ENCODE measurements at regions not wholly inside any gene's neighbourhood (a gene's known extent, or its start where the extent isn't known, plus 50 kb on each side); places are given as distances from the start of the nearest gene placed in this dataset.

GRCh38 chr2:144152817-144153271, 367.1 kb downstream of the ZEB2 start:
- no peak for TF ChIP-seq POLR2A (IDR thresholded peaks at IDR 0.05)
- no peak for TF ChIP-seq EP300 (IDR thresholded peaks at IDR 0.05)
- TF ChIP-seq POLR2AphosphoS5 (IDR thresholded peaks at IDR 0.05): no peak
- TF ChIP-seq, protein P1, sequence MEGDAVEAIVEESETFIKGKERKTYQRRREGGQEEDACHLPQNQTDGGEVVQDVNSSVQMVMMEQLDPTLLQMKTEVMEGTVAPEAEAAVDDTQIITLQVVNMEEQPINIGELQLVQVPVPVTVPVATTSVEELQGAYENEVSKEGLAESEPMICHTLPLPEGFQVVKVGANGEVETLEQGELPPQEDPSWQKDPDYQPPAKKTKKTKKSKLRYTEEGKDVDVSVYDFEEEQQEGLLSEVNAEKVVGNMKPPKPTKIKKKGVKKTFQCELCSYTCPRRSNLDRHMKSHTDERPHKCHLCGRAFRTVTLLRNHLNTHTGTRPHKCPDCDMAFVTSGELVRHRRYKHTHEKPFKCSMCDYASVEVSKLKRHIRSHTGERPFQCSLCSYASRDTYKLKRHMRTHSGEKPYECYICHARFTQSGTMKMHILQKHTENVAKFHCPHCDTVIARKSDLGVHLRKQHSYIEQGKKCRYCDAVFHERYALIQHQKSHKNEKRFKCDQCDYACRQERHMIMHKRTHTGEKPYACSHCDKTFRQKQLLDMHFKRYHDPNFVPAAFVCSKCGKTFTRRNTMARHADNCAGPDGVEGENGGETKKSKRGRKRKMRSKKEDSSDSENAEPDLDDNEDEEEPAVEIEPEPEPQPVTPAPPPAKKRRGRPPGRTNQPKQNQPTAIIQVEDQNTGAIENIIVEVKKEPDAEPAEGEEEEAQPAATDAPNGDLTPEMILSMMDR (IDR thresholded peaks at IDR 0.05): peak in 1 of 6 experiments; percentile 9
- Histone ChIP-seq H3K27ac (no peak overlapping the region), H3K4me3 (no peak overlapping the region), H3K9me3 (no peaks in the 10 kb centered on the region), H3K27me3 (no peaks in the 10 kb centered on the region), H3K4me1 (peaks cover 0 to 5% (median 0%) of the 10 kb centered on the region in 4 donors), H3K36me3 (no peaks in the 10 kb centered on the region)
- ATAC-seq (ENCODE audit: low FRiP score in 2 of 2): peak in 1 of 2 donors; percentile 80
- DNase-seq: no peak
- 46 to 48% methylated on average over 5 of the region's 5 CpGs for WGBS, 2 donors

GRCh38 chr2:144151851-144152250, 368.1 kb downstream of the ZEB2 start:
- no peaks in the 10 kb centered on the region for H3K9me3 ChIP-seq
- no peak overlapping the region for H3K4me3 ChIP-seq
- peaks cover 0 to 5% (median 0%) of the 10 kb centered on the region in 4 donors for H3K4me1 ChIP-seq
- no peak for TF ChIP-seq POLR2AphosphoS5 (IDR thresholded peaks at IDR 0.05)
- TF ChIP-seq EP300 (IDR thresholded peaks at IDR 0.05): no peak
- TF ChIP-seq POLR2A (IDR thresholded peaks at IDR 0.05): no peak
- TF ChIP-seq, protein P1 (IDR thresholded peaks at IDR 0.05): no peak
- 49 to 50% methylated on average over 2 of the region's 2 CpGs for WGBS, 2 donors
- H3K27ac ChIP-seq: no peak overlapping the region
- DNase-seq (no peak), ATAC-seq (ENCODE audit: low FRiP score in 2 of 2) (no peak)
- no peaks in the 10 kb centered on the region for H3K27me3 ChIP-seq
- no peaks in the 10 kb centered on the region for H3K36me3 ChIP-seq

GRCh38 chr2:144151405-144151804, 368.5 kb downstream of the ZEB2 start:
- TF ChIP-seq POLR2AphosphoS5 (IDR thresholded peaks at IDR 0.05) (no peak), EP300 (IDR thresholded peaks at IDR 0.05) (no peak), POLR2A (IDR thresholded peaks at IDR 0.05) (no peak)
- TF ChIP-seq, protein P1 (IDR thresholded peaks at IDR 0.05): no peak
- ATAC-seq (ENCODE audit: low FRiP score in 2 of 2) (no peak), DNase-seq (no peak)
- Histone ChIP-seq H3K4me1 (peaks cover 0 to 5% (median 0%) of the 10 kb centered on the region in 4 donors), H3K36me3 (no peaks in the 10 kb centered on the region), H3K27ac (no peak overlapping the region), H3K27me3 (no peaks in the 10 kb centered on the region), H3K9me3 (no peaks in the 10 kb centered on the region), H3K4me3 (no peak overlapping the region)
- 84 to 97% methylated on average over 1 of the region's 1 CpG for WGBS, 2 donors

DNA sequence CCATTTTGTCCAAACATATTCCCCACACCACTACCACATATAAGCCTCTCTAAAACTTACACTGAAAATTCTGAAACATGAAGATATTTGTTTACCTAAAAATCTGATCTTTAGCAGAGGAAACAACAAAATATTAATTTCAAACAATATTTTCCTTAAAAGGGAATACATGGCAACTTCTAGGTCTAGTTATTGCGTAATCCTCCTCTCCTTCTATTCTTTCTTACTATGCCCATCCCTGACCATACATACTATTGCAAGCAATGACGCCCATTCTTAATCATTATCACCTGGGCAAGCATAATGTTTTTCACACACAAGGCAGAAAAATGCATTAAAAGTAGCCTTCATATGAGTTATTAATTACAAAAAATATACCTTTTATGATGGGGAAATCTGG, 372.6 kb downstream of the ZEB2 start:
- DNase-seq: no peak
- Histone ChIP-seq H3K9me3 (no peaks in the 10 kb centered on the region), H3K4me3 (no peak overlapping the region), H3K4me1 (no peaks in the 10 kb centered on the region), H3K27ac (no peak overlapping the region), H3K36me3 (no peaks in the 10 kb centered on the region), H3K27me3 (no peaks in the 10 kb centered on the region)
- 98 to 99% methylated on average over 2 of the region's 2 CpGs for WGBS, 2 donors
- TF ChIP-seq POLR2A (IDR thresholded peaks at IDR 0.05): no peak
- TF ChIP-seq, protein P1 (IDR thresholded peaks at IDR 0.05): no peak
- no peak for TF ChIP-seq EP300 (IDR thresholded peaks at IDR 0.05)
- TF ChIP-seq POLR2AphosphoS5 (IDR thresholded peaks at IDR 0.05): no peak
- no peak for ATAC-seq (ENCODE audit: low FRiP score in 2 of 2)

GRCh38 chr2:144146876-144147275, 373.0 kb downstream of the ZEB2 start:
- H3K36me3 ChIP-seq: no peaks in the 10 kb centered on the region
- ATAC-seq (ENCODE audit: low FRiP score in 2 of 2) (no peak), DNase-seq (no peak)
- H3K4me3 ChIP-seq: no peak overlapping the region
- no peaks in the 10 kb centered on the region for H3K27me3 ChIP-seq
- TF ChIP-seq POLR2AphosphoS5 (IDR thresholded peaks at IDR 0.05): no peak
- TF ChIP-seq, protein P1 (IDR thresholded peaks at IDR 0.05): no peak
- 91 to 98% methylated on average over 2 of the region's 2 CpGs for WGBS, 2 donors
- no peaks in the 10 kb centered on the region for H3K9me3 ChIP-seq
- no peak overlapping the region for H3K27ac ChIP-seq
- H3K4me1 ChIP-seq: no peaks in the 10 kb centered on the region

Measured in upper lobe of left lung (tissue), 6 donors.